SH-SY5Y (cell line): ENCODE measurements at regions not wholly inside any gene's neighbourhood (a gene's known extent, or its start where the extent isn't known, plus 50 kb on each side); places are given as distances from the start of the nearest gene placed in this dataset.

Source experiments
- GATA2 ChIP-seq: IDR thresholded peaks from 2 replicates; pipeline ENCODE4 v1.6.1; 2011; ENCODE audit warnings: mild to moderate bottlenecking, low read depth, low read length
- GATA3 ChIP-seq: IDR thresholded peaks from 2 replicates; pipeline ENCODE4 v1.6.1; 2011; ENCODE audit warnings: low read depth, mild to moderate bottlenecking, low read length, moderate library complexity

GRCh38 chr2:8558956-8559355 is 122.9 kb upstream of the ID2 start:
- TF ChIP-seq GATA2 (no peak), GATA3 (no peak)
